HepG2 (cell line): ENCODE measurements at regions not wholly inside any gene's neighbourhood (a gene's known extent, or its start where the extent isn't known, plus 50 kb on each side); places are given as distances from the start of the nearest gene placed in this dataset.

Experiments
- ATAC-seq: fragments of 200-7000 bp; cut with Tn5 transposase; 3 replicates; pipeline ENCODE4 v1.9.1; 2020; ENCODE audit warnings: mild to moderate bottlenecking, moderate library complexity
- BruUV-seq: library from RNA; stranded (reverse); fragments of 400-500 nt; replicated peaks from 2 replicates; lab custom pipeline; 2021; lab: Mats Ljungman, UMichigan
- CTCF ChIA-PET: fragments of 300-600 bp; formaldehyde crosslinking; extraction: SDS; loops from one replicate; lab custom pipeline; 2021; ENCODE audit warnings: low total read pairs, inconsistent platforms, low intra/inter-chr PET ratio; lab: Yijun Ruan, JAX
- POLR2A ChIA-PET: fragments of 350-600 bp; sonication (Branson Sonifier 250); formaldehyde crosslinking; loops from one replicate; lab custom pipeline; 2020; ENCODE audit warnings: antibody characterized with exemption, inconsistent platforms; lab: Yijun Ruan, JAX
- DNase-seq: peaks from one replicate; pipeline ENCODE4 v3.0.0-alpha.2; 2015; ENCODE audit warnings: low spot score
- FAIRE-seq: peaks from 3 replicates; lab custom pipeline; 2011; peaks lifted over from hg19 to GRCh38; lab: Jason Lieb, UNC
- H2AFZ ChIP-seq: one replicate; pipeline ENCODE4 v1.6.1; 2011; ENCODE audit warnings: low read length, inconsistent platforms
- H3K27ac ChIP-seq: fragments of 300-600 bp; 3 replicates; pipeline ENCODE4 v1.8.0; 2011; ENCODE audit warnings: mixed run types, mild to moderate bottlenecking, mixed read lengths, low read length, inconsistent platforms; ENCODE audit not compliant: insufficient read depth; ENCODE audit errors: extremely low read length
- H3K27me3 ChIP-seq, 2 experiments: fragments of 200-600 bp in 1 of 2; 2 replicates in 1 of 2; 3 replicates in 1 of 2; pipeline versions ENCODE4 v1.6.0 to v1.8.0; 2011; ENCODE audit warnings: low read length in 2 of 2, mild to moderate bottlenecking in 2 of 2, moderate library complexity in 2 of 2, inconsistent platforms in 1 of 2; ENCODE audit not compliant: insufficient read depth in 2 of 2, control insufficient read depth in 1 of 2
- H3K36me3 ChIP-seq, 2 experiments: fragments of 200-600 bp in 1 of 2; replicated peaks in 1 of 2; 2 replicates in 1 of 2; 3 replicates in 1 of 2; pipeline versions ENCODE4 v1.5.1 to v1.8.0; 2011; ENCODE audit warnings: low read length in 2 of 2, inconsistent platforms in 1 of 2; ENCODE audit not compliant: insufficient read depth in 2 of 2, control insufficient read depth in 1 of 2
- H3K4me1 ChIP-seq: 2 replicates; pipeline ENCODE4 v1.5.1; 2012; ENCODE audit warnings: low read length, inconsistent platforms; ENCODE audit not compliant: insufficient read depth
- H3K4me2 ChIP-seq: 2 replicates; pipeline ENCODE4 v1.6.0; 2011; ENCODE audit warnings: low read depth, low read length, inconsistent platforms
- H3K4me3 ChIP-seq, 3 experiments: fragments of 200-600 bp in 1 of 3; sonication (generic), shearing (Covaris generic) in 1 of 3; replicated peaks in 1 of 3; 2 replicates each; pipeline ENCODE4 v1.5.1; 2011 to 2016; ENCODE audit warnings: low read length in 3 of 3, inconsistent platforms in 2 of 3, low read depth in 2 of 3, mild to moderate bottlenecking in 2 of 3, control low read depth in 1 of 3, mixed read lengths in 1 of 3; ENCODE audit not compliant: insufficient read depth in 1 of 3
- H3K79me2 ChIP-seq: one replicate; pipeline ENCODE4 v1.6.1; 2011; ENCODE audit warnings: low read length, inconsistent platforms; ENCODE audit not compliant: insufficient read depth
- H3K9ac ChIP-seq: 2 replicates; pipeline ENCODE4 v1.6.0; 2011; ENCODE audit warnings: mild to moderate bottlenecking, low read depth, low read length, inconsistent platforms; ENCODE audit not compliant: insufficient read depth
- H3K9me3 ChIP-seq: 2 replicates; pipeline ENCODE4 v1.5.1; 2012; ENCODE audit warnings: mild to moderate bottlenecking, low read length
- H4K20me1 ChIP-seq: 2 replicates; pipeline ENCODE4 v1.6.0; 2011; ENCODE audit warnings: inconsistent platforms, mild to moderate bottlenecking, low read length, moderate library complexity; ENCODE audit not compliant: insufficient read depth
- BCL6 ChIP-seq: IDR thresholded peaks from 2 replicates; pipeline ENCODE4 v1.6.1; 2016; ENCODE audit warnings: missing genetic modification reagents, missing compliant biosample characterization
- FOXK2 ChIP-seq: fragments of 450-650 bp; IDR thresholded peaks from 2 replicates; pipeline ENCODE4 v1.6.1; 2016
- KDM2A ChIP-seq: sonication (generic); formaldehyde crosslinking; IDR thresholded peaks from 2 replicates; pipeline ENCODE4 v1.4.0; 2020; ENCODE audit warnings: low read depth, missing genetic modification reagents, borderline replicate concordance
- MTA3 ChIP-seq: sonication (generic); formaldehyde crosslinking; IDR thresholded peaks from 2 replicates; pipeline ENCODE4 v1.4.0; 2020; ENCODE audit warnings: missing genetic modification reagents
- MXD4 ChIP-seq: IDR thresholded peaks from 2 replicates; pipeline ENCODE4 v1.6.1; 2016; ENCODE audit warnings: mild to moderate bottlenecking, missing biosample characterization, missing genetic modification reagents
- SCMH1 ChIP-seq: sonication (generic); formaldehyde crosslinking; IDR thresholded peaks from 2 replicates; pipeline ENCODE4 v1.9.0; 2021; ENCODE audit warnings: missing genetic modification reagents, mild to moderate bottlenecking, borderline replicate concordance
- THYN1 ChIP-seq: sonication (generic); formaldehyde crosslinking; IDR thresholded peaks from 2 replicates; pipeline ENCODE4 v1.8.1; 2023; ENCODE audit warnings: low read depth, mild to moderate bottlenecking, moderate library complexity, missing genetic modification reagents, borderline replicate concordance
- ZNF281 ChIP-seq: sonication (generic); formaldehyde crosslinking; IDR thresholded peaks from 2 replicates; pipeline ENCODE4 v1.4.0; 2020; ENCODE audit warnings: missing genetic modification reagents, borderline replicate concordance
- ZNF337 ChIP-seq: sonication (generic); formaldehyde crosslinking; IDR thresholded peaks from 2 replicates; pipeline ENCODE4 v1.5.1; 2020; ENCODE audit warnings: missing genetic modification reagents, low read depth, mild to moderate bottlenecking, borderline replicate concordance
- ZNF550 ChIP-seq: sonication (generic); formaldehyde crosslinking; IDR thresholded peaks from 2 replicates; pipeline ENCODE4 v1.4.0; 2020; ENCODE audit warnings: mild to moderate bottlenecking, missing genetic modification reagents, borderline replicate concordance
- ZNF598 ChIP-seq: sonication (generic); formaldehyde crosslinking; IDR thresholded peaks from 2 replicates; pipeline ENCODE4 v1.5.1; 2020; ENCODE audit warnings: mild to moderate bottlenecking, missing genetic modification reagents, borderline replicate concordance
- WGBS: methylation state at CpG from one replicate; pipeline ENCODE4 v1.1.6; 2017; ENCODE audit warnings: low lambda C conversion rate; 5-methylcytosine and 5-hydroxymethylcytosine counted together
- in situ Hi-C: cut with HindIII; loops from 2 replicates; pipeline ENCODE4 v1.10.0; 2017; ENCODE audit warnings: low pct_unique_long_range_greater_than_20kb; ENCODE audit not compliant: extremely low pct_ligation_motif_present
- intact Hi-C: fragments of 100-400 bp; cut with micrococcal nuclease; formaldehyde crosslinking; loops from one replicate; pipeline ENCODE4 v1.10.0; 2022; ENCODE audit not compliant: unreplicated experiment
- TF ChIP-seq, protein P1 (sequence below): sonication (generic); formaldehyde crosslinking; IDR thresholded peaks from 2 replicates; pipeline ENCODE4 v1.8.1; 2023; ENCODE audit warnings: mild to moderate bottlenecking, missing genetic modification reagents
- TF ChIP-seq, protein P2 (sequence below): sonication (generic); formaldehyde crosslinking; IDR thresholded peaks from 2 replicates; pipeline ENCODE4 v1.4.0; 2020; ENCODE audit warnings: missing genetic modification reagents, borderline replicate concordance

- POLR2A ChIA-PET, result no interaction called here
- no peak overlapping the region for H2AFZ ChIP-seq
- DNase-seq (no peak), ATAC-seq (peak; percentile 9; the same call in 1 of the 3 replicates)
- no peaks in the 10 kb centered on the region for H4K20me1 ChIP-seq
- no peaks in the 10 kb centered on the region for H3K79me2 ChIP-seq
- WGBS, result 100% methylated on average over 1 of the region's 1 CpG
- H3K4me1 ChIP-seq, result peaks cover 57% of the 10 kb centered on the region
- in situ Hi-C loops, result no loop called here
- H3K4me3 ChIP-seq, result no peak overlapping the region
- intact Hi-C loops, result no loop called here
- no peaks in the 10 kb centered on the region for H3K9me3 ChIP-seq
- peak overlapping the region; percentile 7 for H3K27ac ChIP-seq
- BruUV-seq, result no TSS peak
- H3K4me2 ChIP-seq, result no peak overlapping the region
- H3K27me3 ChIP-seq, result no peaks in the 10 kb centered on the region
- TF ChIP-seq MTA3 (CRISPR knock-in tag), result no peak
- no peak for TF ChIP-seq KDM2A (CRISPR knock-in tag)
- TF ChIP-seq, protein P1, sequence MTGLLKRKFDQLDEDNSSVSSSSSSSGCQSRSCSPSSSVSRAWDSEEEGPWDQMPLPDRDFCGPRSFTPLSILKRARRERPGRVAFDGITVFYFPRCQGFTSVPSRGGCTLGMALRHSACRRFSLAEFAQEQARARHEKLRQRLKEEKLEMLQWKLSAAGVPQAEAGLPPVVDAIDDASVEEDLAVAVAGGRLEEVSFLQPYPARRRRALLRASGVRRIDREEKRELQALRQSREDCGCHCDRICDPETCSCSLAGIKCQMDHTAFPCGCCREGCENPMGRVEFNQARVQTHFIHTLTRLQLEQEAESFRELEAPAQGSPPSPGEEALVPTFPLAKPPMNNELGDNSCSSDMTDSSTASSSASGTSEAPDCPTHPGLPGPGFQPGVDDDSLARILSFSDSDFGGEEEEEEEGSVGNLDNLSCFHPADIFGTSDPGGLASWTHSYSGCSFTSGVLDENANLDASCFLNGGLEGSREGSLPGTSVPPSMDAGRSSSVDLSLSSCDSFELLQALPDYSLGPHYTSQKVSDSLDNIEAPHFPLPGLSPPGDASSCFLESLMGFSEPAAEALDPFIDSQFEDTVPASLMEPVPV (CRISPR knock-in tag), result no peak
- no peak for TF ChIP-seq ZNF281
- no peak for TF ChIP-seq MXD4 (CRISPR knock-in tag)
- no peak for TF ChIP-seq THYN1 (CRISPR knock-in tag)
- TF ChIP-seq, protein P2, sequence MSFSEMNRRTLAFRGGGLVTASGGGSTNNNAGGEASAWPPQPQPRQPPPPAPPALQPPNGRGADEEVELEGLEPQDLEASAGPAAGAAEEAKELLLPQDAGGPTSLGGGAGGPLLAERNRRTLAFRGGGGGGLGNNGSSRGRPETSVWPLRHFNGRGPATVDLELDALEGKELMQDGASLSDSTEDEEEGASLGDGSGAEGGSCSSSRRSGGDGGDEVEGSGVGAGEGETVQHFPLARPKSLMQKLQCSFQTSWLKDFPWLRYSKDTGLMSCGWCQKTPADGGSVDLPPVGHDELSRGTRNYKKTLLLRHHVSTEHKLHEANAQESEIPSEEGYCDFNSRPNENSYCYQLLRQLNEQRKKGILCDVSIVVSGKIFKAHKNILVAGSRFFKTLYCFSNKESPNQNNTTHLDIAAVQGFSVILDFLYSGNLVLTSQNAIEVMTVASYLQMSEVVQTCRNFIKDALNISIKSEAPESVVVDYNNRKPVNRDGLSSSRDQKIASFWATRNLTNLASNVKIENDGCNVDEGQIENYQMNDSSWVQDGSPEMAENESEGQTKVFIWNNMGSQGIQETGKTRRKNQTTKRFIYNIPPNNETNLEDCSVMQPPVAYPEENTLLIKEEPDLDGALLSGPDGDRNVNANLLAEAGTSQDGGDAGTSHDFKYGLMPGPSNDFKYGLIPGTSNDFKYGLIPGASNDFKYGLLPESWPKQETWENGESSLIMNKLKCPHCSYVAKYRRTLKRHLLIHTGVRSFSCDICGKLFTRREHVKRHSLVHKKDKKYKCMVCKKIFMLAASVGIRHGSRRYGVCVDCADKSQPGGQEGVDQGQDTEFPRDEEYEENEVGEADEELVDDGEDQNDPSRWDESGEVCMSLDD (CRISPR knock-in tag), result no peak
- TF ChIP-seq ZNF598 (CRISPR knock-in tag), result no peak
- no peak for TF ChIP-seq BCL6 (CRISPR knock-in tag)
- TF ChIP-seq FOXK2, result no peak
- TF ChIP-seq ZNF550, result no peak
- TF ChIP-seq SCMH1, result no peak
- TF ChIP-seq ZNF337 (CRISPR knock-in tag), result no peak
- TF ChIP-seq, all 625 proteins: peak for 0
- CTCF ChIA-PET, result no interaction called here
- H3K9ac ChIP-seq, result no peak overlapping the region
- FAIRE-seq, result no peak
- no peaks in the 10 kb centered on the region for H3K36me3 ChIP-seq
Measured at GRCh38 chr13:50596156-50596555, 247.3 kb downstream of the DLEU7 start.
